OCI-LY7 (cell line): ENCODE measurements at regions not wholly inside any gene's neighbourhood (a gene's known extent, or its start where the extent isn't known, plus 50 kb on each side); places are given as distances from the start of the nearest gene placed in this dataset.
A peak's percentile ranks its signal among the peaks of the same experiment; 100 is the strongest.

ENCODE experiments used
- BruUV-seq: library from RNA; stranded (reverse); fragments of 400-500 nt; replicated peaks from 2 replicates; lab custom pipeline; 2021; lab: Mats Ljungman, UMichigan
- CTCF ChIA-PET: fragments of 300-600 bp; sonication (Branson Sonifier 250); formaldehyde crosslinking; loops from one replicate; lab custom pipeline; 2022; ENCODE audit warnings: antibody characterized with exemption; ENCODE audit not compliant: unreplicated experiment; lab: Charles Lee
- POLR2A ChIA-PET: fragments of 300-600 bp; sonication (Branson Sonifier 250); formaldehyde crosslinking; loops from one replicate; lab custom pipeline; 2022; ENCODE audit warnings: antibody characterized with exemption; lab: Charles Lee
- DNase-seq: peaks from one replicate; pipeline ENCODE4 v3.0.0-alpha.2; 2015; ENCODE audit warnings: low spot score
- H2AFZ ChIP-seq: fragments of 200-600 bp; sonication (generic), shearing (Covaris generic); 2 replicates; pipeline ENCODE4 v1.6.1; 2014; ENCODE audit warnings: mild to moderate bottlenecking, antibody characterized with exemption, low read length, moderate library complexity
- H3K27ac ChIP-seq: fragments of 200-600 bp; sonication (generic); 2 replicates; pipeline ENCODE4 v1.5.1; 2014; ENCODE audit warnings: mixed run types, low read depth, mild to moderate bottlenecking, moderate library complexity, low read length, inconsistent platforms; ENCODE audit not compliant: poor library complexity, severe bottlenecking
- H3K36me3 ChIP-seq: fragments of 200-600 bp; sonication (generic); 2 replicates; pipeline ENCODE4 v1.6.1; 2014; ENCODE audit warnings: mild to moderate bottlenecking, antibody characterized with exemption, low read length, moderate library complexity, mixed read lengths; ENCODE audit not compliant: insufficient read depth
- H3K4me1 ChIP-seq: fragments of 200-600 bp; sonication (generic); 2 replicates; pipeline ENCODE4 v1.5.1; 2014; ENCODE audit warnings: mild to moderate bottlenecking, low read length; ENCODE audit not compliant: insufficient read depth, poor library complexity, severe bottlenecking
- H3K4me2 ChIP-seq: fragments of 200-600 bp; sonication (generic); 2 replicates; pipeline ENCODE4 v1.6.1; 2014; ENCODE audit warnings: mild to moderate bottlenecking, low read length
- H3K4me3 ChIP-seq: fragments of 200-600 bp; sonication (generic); 2 replicates; pipeline ENCODE4 v1.5.1; 2014; ENCODE audit warnings: mild to moderate bottlenecking, low read depth, low read length; ENCODE audit not compliant: poor library complexity, severe bottlenecking
- H3K79me2 ChIP-seq: fragments of 200-600 bp; sonication (generic); 2 replicates; pipeline ENCODE4 v1.6.1; 2016; ENCODE audit warnings: low read depth, mild to moderate bottlenecking, low read length, moderate library complexity, mixed read lengths; ENCODE audit not compliant: insufficient read depth
- H3K9me2 ChIP-seq: fragments of 200-600 bp; sonication (generic); 2 replicates; pipeline ENCODE4 v1.6.1; 2016; ENCODE audit warnings: mild to moderate bottlenecking, low read length, mixed read lengths; ENCODE audit not compliant: insufficient read depth
- H3K9me3 ChIP-seq: fragments of 200-600 bp; sonication (generic); 2 replicates; pipeline ENCODE4 v1.6.1; 2014; ENCODE audit warnings: mild to moderate bottlenecking, mixed run types, low read length, mixed read lengths
- H4K20me1 ChIP-seq: fragments of 200-600 bp; sonication (generic); 2 replicates; pipeline ENCODE4 v1.6.1; 2014; ENCODE audit warnings: mild to moderate bottlenecking, antibody characterized with exemption, low read length, moderate library complexity, mixed read lengths; ENCODE audit not compliant: insufficient read depth
- EZH2phosphoT487 ChIP-seq: fragments of 200-600 bp; sonication (generic); IDR thresholded peaks from 2 replicates; pipeline ENCODE4 v1.6.1; 2018; ENCODE audit warnings: low read depth, borderline replicate concordance, mild to moderate bottlenecking, mixed run types, antibody characterized with exemption, low read length, moderate library complexity, mixed read lengths
- intact Hi-C: fragments of 100-400 bp; cut with micrococcal nuclease; formaldehyde crosslinking; loops from one replicate; pipeline ENCODE4 v1.10.0; 2022; ENCODE audit not compliant: unreplicated experiment
- TF ChIP-seq, protein P1 (sequence below): fragments of 200-600 bp; sonication (generic); conservative IDR thresholded peaks from 2 replicates; pipeline ENCODE4 v1.5.1; 2014; ENCODE audit warnings: mild to moderate bottlenecking, antibody characterized with exemption, low read length, moderate library complexity, mixed read lengths

DNA sequence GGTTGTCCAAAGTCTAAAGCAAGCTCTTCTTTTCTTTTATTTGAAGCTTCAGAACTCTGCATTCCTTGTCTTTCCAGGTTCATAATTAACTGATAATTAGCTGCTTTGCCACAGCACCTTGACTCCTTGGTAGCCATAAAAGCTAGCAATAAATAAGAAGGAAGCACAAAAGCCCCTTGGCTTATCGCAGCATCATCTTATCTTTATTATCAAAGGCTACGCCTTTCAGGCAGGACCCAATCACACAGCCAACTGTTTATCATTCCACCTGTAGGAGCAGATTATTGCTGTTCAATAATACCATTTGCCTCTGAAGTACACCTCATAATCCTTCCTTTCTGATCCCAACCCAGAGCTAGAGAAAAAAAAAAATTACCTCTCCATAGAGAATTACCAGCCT, 489.2 kb downstream of the SATB2 start:
- Histone ChIP-seq H3K79me2 (no peaks in the 10 kb centered on the region), H3K27ac (no peak overlapping the region), H3K4me2 (no peak overlapping the region), H3K9me3 (peaks cover 8% of the 10 kb centered on the region; the same call in 1 of the 2 replicates), H4K20me1 (no peaks in the 10 kb centered on the region), H2AFZ (no peak overlapping the region), H3K9me2 (no peaks in the 10 kb centered on the region), H3K4me1 (peaks cover 1% of the 10 kb centered on the region), H3K4me3 (no peak overlapping the region), H3K36me3 (no peaks in the 10 kb centered on the region; the same call in 1 of the 2 replicates)
- BruUV-seq = no TSS peak
- ChIA-PET POLR2A (interaction anchor here (0.5 to 0.7 kb wide), 2 partner anchors 13 to 536 kb away, joined by 4 to 5 read pairs; no protein-coding TSS in a partner anchor), CTCF (no interaction called here)
- no peak for DNase-seq
- TF ChIP-seq, protein P1, sequence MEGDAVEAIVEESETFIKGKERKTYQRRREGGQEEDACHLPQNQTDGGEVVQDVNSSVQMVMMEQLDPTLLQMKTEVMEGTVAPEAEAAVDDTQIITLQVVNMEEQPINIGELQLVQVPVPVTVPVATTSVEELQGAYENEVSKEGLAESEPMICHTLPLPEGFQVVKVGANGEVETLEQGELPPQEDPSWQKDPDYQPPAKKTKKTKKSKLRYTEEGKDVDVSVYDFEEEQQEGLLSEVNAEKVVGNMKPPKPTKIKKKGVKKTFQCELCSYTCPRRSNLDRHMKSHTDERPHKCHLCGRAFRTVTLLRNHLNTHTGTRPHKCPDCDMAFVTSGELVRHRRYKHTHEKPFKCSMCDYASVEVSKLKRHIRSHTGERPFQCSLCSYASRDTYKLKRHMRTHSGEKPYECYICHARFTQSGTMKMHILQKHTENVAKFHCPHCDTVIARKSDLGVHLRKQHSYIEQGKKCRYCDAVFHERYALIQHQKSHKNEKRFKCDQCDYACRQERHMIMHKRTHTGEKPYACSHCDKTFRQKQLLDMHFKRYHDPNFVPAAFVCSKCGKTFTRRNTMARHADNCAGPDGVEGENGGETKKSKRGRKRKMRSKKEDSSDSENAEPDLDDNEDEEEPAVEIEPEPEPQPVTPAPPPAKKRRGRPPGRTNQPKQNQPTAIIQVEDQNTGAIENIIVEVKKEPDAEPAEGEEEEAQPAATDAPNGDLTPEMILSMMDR = no peak
- TF ChIP-seq EZH2phosphoT487 = no peak
- intact Hi-C loops = no loop called here

DNA sequence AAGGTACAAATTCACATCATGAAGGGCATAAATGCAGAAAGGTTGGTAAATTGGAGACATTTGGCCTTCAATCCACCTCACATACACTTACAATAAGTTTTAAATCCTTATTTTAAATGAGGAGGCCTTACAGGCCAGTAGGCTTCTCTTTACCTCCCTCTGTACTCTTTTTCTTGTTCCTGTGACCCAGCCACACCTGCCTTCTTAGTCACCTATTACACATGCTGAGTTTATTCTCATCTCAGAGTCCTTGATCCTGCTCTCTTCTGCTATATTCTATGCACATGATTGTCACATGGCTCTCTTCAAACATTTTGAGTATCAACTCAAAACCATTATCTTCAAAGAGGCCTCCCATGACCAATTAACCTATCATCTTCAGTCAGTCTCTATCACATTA, 491.5 kb downstream of the SATB2 start:
- Histone ChIP-seq H3K4me3 (no peak overlapping the region), H2AFZ (no peak overlapping the region), H3K9me3 (peaks cover 8% of the 10 kb centered on the region; the same call in 1 of the 2 replicates), H4K20me1 (no peaks in the 10 kb centered on the region), H3K4me2 (no peak overlapping the region), H3K27ac (no peak overlapping the region), H3K4me1 (no peaks in the 10 kb centered on the region), H3K9me2 (no peaks in the 10 kb centered on the region), H3K79me2 (no peaks in the 10 kb centered on the region), H3K36me3 (no peaks in the 10 kb centered on the region)
- DNase-seq = no peak
- no TSS peak for BruUV-seq
- ChIA-PET CTCF (no interaction called here), POLR2A (no interaction called here)
- TF ChIP-seq, protein P1 = no peak
- TF ChIP-seq EZH2phosphoT487 = no peak
- intact Hi-C loops = no loop called here

DNA sequence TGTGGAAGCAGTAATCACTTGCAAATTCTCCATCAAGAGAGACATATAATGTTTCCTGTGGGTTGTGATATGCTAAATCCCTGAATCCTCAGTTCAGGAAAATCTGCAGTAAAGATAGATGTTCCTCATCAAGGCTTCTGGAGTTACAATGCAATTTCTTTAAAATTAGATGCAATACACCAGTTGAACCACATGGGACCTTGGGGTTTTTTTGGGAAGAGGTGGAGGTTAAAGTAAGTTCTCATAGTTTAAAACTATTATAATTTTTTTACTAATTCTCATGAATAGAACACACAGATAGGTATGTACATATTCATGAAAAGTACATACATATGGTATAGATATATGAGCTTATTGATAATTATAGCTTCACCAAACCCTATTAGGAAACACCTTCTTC, 496.2 kb downstream of the SATB2 start:
- H2AFZ ChIP-seq = peak overlapping the region; percentile 39; the same call in 1 of the 2 replicates
- H3K36me3 ChIP-seq = no peaks in the 10 kb centered on the region
- TF ChIP-seq, protein P1 = peak; percentile 50
- no peak for TF ChIP-seq EZH2phosphoT487
- no peaks in the 10 kb centered on the region for H3K4me1 ChIP-seq
- BruUV-seq = no TSS peak
- POLR2A ChIA-PET = interaction anchor here (0.6 kb wide), 1 partner anchor 687 kb away, joined by 3 read pairs; no protein-coding TSS in a partner anchor
- CTCF ChIA-PET = no interaction called here
- no peak overlapping the region for H3K27ac ChIP-seq
- no peak for DNase-seq
- H3K79me2 ChIP-seq = no peaks in the 10 kb centered on the region
- H3K9me3 ChIP-seq = no peaks in the 10 kb centered on the region
- H3K9me2 ChIP-seq = no peaks in the 10 kb centered on the region
- H3K4me3 ChIP-seq = no peak overlapping the region
- no peaks in the 10 kb centered on the region for H4K20me1 ChIP-seq
- intact Hi-C loops = loop anchor here (5.0 kb wide), 1 partner anchor 499 kb away; no protein-coding TSS in a partner anchor
- no peak overlapping the region for H3K4me2 ChIP-seq
